K562 (cell line): ENCODE measurements at regions not wholly inside any gene's neighbourhood (a gene's known extent, or its start where the extent isn't known, plus 50 kb on each side); places are given as distances from the start of the nearest gene placed in this dataset.

ENCODE experiments used
- ATAC-seq: fragments of 200-7000 bp; cut with Tn5 transposase; 3 replicates; pipeline ENCODE4 v1.9.1; 2020; ENCODE audit warnings: moderate library complexity
- BruUV-seq: library from RNA; stranded (reverse); fragments of 400-500 nt; replicated peaks from 2 replicates; lab custom pipeline; 2021; lab: Mats Ljungman, UMichigan
- CTCF ChIA-PET: fragments of 300-600 bp; formaldehyde crosslinking; extraction: SDS; loops from one replicate; lab custom pipeline; 2021; ENCODE audit warnings: low intra/inter-chr PET ratio; lab: Yijun Ruan, JAX
- POLR2A ChIA-PET: fragments of 300-600, 350-650 bp; sonication (Branson Sonifier 250); formaldehyde crosslinking; extraction: SDS; loops from one replicate; lab custom pipeline; 2021; ENCODE audit warnings: antibody characterized with exemption, inconsistent platforms; lab: Yijun Ruan, JAX
- DNase-seq, 4 experiments: peaks; one replicate each; pipeline versions ENCODE4 v3.0.0 to v3.0.0-alpha.2; 2011 to 2018; ENCODE audit warnings: low spot score in 3 of 4, mixed read lengths in 3 of 4; ENCODE audit errors: extremely low read depth in 1 of 4
- FAIRE-seq: peaks from 2 replicates; lab custom pipeline; 2011; peaks lifted over from hg19 to GRCh38; lab: Jason Lieb, UNC
- H2AFZ ChIP-seq: 2 replicates; pipeline ENCODE4 v1.6.0; 2011; ENCODE audit warnings: low read depth, low read length, control low read depth, inconsistent platforms
- H3K27ac ChIP-seq: fragments of 200-600 bp; 3 replicates; pipeline ENCODE4 v1.8.0; 2011; ENCODE audit warnings: low read depth, mild to moderate bottlenecking, control low read depth, inconsistent platforms, low read length, moderate library complexity, mixed read lengths; ENCODE audit errors: extremely low read depth
- H3K27me3 ChIP-seq, 2 experiments: fragments of 300-600 bp in 1 of 2; 2 replicates in 1 of 2; 3 replicates in 1 of 2; pipeline versions ENCODE4 v1.6.0 to v1.8.0; 2011; ENCODE audit warnings: inconsistent platforms in 2 of 2, low read length in 2 of 2, mild to moderate bottlenecking in 1 of 2, mixed read lengths in 1 of 2, moderate library complexity in 1 of 2; ENCODE audit not compliant: control insufficient read depth in 2 of 2, insufficient read depth in 2 of 2
- H3K36me3 ChIP-seq: fragments of 300-600 bp; 3 replicates; pipeline ENCODE4 v1.8.0; 2011; ENCODE audit warnings: mild to moderate bottlenecking, low read length, inconsistent platforms; ENCODE audit not compliant: control insufficient read depth, insufficient read depth
- H3K4me1 ChIP-seq, 2 experiments: fragments of 200-600 bp in 1 of 2; replicated peaks in 1 of 2; 2 replicates in 1 of 2; 3 replicates in 1 of 2; pipeline versions ENCODE4 v1.5.1 to v1.8.0; 2011; ENCODE audit warnings: inconsistent platforms in 2 of 2, low read length in 2 of 2, mild to moderate bottlenecking in 1 of 2, mixed read lengths in 1 of 2, moderate library complexity in 1 of 2; ENCODE audit not compliant: control insufficient read depth in 2 of 2, insufficient read depth in 2 of 2
- H3K4me2 ChIP-seq: 2 replicates; pipeline ENCODE4 v1.6.1; 2011; ENCODE audit warnings: low read length, control low read depth, inconsistent platforms, mixed read lengths; ENCODE audit not compliant: insufficient read depth
- H3K4me3 ChIP-seq: fragments of 200-600 bp; sonication (generic), shearing (Covaris generic); 2 replicates; pipeline ENCODE4 v1.5.1; 2016; ENCODE audit warnings: control low read depth, inconsistent platforms
- H3K79me2 ChIP-seq: fragments of 200-600 bp; 3 replicates; pipeline ENCODE4 v1.8.0; 2011; ENCODE audit warnings: low read length, inconsistent platforms; ENCODE audit not compliant: control insufficient read depth, insufficient read depth
- H3K9ac ChIP-seq, 2 experiments: 2 replicates each; pipeline versions ENCODE4 v1.6.0 to v1.6.1; 2011; ENCODE audit warnings: low read depth in 2 of 2, low read length in 2 of 2, control low read depth in 1 of 2, inconsistent platforms in 1 of 2, mild to moderate bottlenecking in 1 of 2, mixed read lengths in 1 of 2; ENCODE audit not compliant: insufficient read depth in 1 of 2
- H3K9me1 ChIP-seq: one replicate; pipeline ENCODE4 v1.6.0; 2011; ENCODE audit warnings: inconsistent platforms, mild to moderate bottlenecking, low read length, moderate library complexity; ENCODE audit not compliant: control insufficient read depth, insufficient read depth
- H3K9me3 ChIP-seq: replicated peaks from 2 replicates; pipeline ENCODE4 v1.5.1; 2011; ENCODE audit warnings: low read depth, low read length, inconsistent platforms; ENCODE audit not compliant: control insufficient read depth, insufficient read depth
- H4K20me1 ChIP-seq: replicated peaks from 2 replicates; pipeline ENCODE4 v1.6.1; 2011; ENCODE audit warnings: low read length, inconsistent platforms, mixed read lengths; ENCODE audit not compliant: control insufficient read depth, insufficient read depth
- ATF3 ChIP-seq, 2 experiments: fragments of 450-650 bp in 1 of 2; sonication (generic) in 1 of 2; formaldehyde crosslinking in 1 of 2; IDR thresholded peaks in 1 of 2; conservative IDR thresholded peaks in 1 of 2; 2 replicates each; pipeline versions ENCODE4 v1.6.1 to v1.8.1; 2016 to 2023; ENCODE audit warnings: mild to moderate bottlenecking in 2 of 2, moderate library complexity in 2 of 2, inconsistent platforms in 1 of 2, missing genetic modification reagents in 1 of 2
- FOSL1 ChIP-seq: fragments of 200-800 bp; sonication (Bioruptor generic); conservative IDR thresholded peaks from 2 replicates; pipeline ENCODE4 v1.6.1; 2016; ENCODE audit warnings: missing genetic modification characterization, missing compliant biosample characterization
- LCOR ChIP-seq: sonication (generic); formaldehyde crosslinking; IDR thresholded peaks from 2 replicates; pipeline ENCODE4 v1.8.0; 2022; ENCODE audit warnings: mild to moderate bottlenecking, missing genetic modification reagents
- WGBS: fragments of 100-300 bp; shearing (Covaris generic); methylation state at CpG from one replicate; pipeline ENCODE4 v1.1.6; 2016; ENCODE audit warnings: low coverage, mixed read lengths; ENCODE audit not compliant: insufficient coverage; ENCODE audit errors: missing lambda C conversion rate; 5-methylcytosine and 5-hydroxymethylcytosine counted together
- in situ Hi-C: fragments of 300-500 bp; cut with MboI; formaldehyde crosslinking; loops from 4 replicates; pipeline ENCODE4 v1.15.0; 2018; ENCODE audit warnings: inconsistent platforms, mixed read lengths
- intact Hi-C: fragments of 100-400 bp; cut with micrococcal nuclease; formaldehyde crosslinking; loops from 2 replicates; pipeline ENCODE4 v1.14.2; 2022
- TF ChIP-seq, protein P1 (sequence below): fragments of 450-650 bp; IDR thresholded peaks from 2 replicates; pipeline ENCODE4 v1.6.1; 2014; ENCODE audit warnings: low read depth, mild to moderate bottlenecking, moderate library complexity, borderline replicate concordance

DNA sequence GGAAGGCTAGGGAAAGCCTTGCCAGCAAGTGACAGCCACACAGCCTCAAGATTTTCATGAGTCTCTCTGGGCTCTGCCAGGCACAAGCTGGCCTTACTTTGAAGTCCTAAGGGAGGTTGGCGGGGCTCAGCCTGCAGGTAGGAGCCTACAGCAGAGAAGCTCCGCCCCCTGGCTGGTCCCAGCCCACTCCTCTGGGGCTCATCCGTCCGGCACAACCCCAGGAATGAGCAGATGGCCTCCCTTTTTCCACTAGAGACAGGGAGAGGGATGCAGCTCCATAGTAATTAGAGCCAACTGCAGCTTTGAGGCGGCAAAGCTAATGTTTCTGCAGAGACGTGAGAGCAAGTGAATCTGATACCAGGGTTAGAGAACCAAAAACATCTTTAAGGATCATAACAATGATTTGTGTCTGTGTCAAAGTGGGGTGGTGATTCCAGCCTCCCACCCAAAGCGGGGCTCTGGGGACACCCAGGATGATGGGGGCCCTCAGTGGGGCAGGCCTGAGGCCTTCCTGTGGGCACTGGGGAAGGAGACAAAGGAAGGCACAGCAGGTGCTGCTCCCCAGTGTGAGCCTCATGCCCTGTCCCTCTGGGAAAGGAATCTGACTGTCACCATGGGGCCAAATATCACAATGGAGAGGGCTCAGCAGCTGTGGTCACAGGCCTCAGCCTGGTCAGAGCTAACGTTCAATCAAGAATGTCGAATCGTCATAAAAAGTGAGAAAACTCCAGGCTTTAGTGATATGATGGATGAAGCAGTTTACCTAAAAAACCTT, 61.5 kb downstream of the RBFOX3 start (continued):
- no peak for TF ChIP-seq ATF3 (IDR thresholded peaks at IDR 0.05)
- TF ChIP-seq ATF3 (CRISPR knock-in tag; conservative IDR thresholded peaks at IDR 0.05) = no peak

DNA sequence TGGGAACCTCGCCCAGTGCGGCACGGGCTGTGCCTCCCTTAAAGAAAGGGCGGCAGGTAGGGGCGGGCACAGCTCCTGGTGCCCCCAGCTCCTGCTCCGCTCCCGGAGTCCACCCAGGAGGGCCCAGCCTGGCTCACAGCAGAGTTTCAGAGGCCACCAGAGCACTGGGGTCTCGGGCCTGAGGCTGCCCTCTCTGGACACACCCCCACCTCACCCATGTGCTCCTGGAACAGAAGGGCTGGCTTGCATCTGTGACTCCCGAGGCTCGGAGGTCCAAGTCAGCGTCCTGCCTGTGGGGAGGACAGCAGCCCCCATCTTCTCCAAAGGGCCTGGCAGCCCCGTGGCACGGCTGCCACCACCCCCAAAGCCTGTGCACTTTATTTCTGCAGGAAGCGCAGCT, 62.7 kb downstream of the RBFOX3 start:
- H2AFZ ChIP-seq = no peak overlapping the region
- no peaks in the 10 kb centered on the region for H3K4me1 ChIP-seq
- 1% methylated on average over 14 of the region's 14 CpGs for WGBS
- DNase-seq (no peak), ATAC-seq (no peak), FAIRE-seq (no peak)
- BruUV-seq = no TSS peak
- no peak for TF ChIP-seq FOSL1
- TF ChIP-seq, protein P1, sequence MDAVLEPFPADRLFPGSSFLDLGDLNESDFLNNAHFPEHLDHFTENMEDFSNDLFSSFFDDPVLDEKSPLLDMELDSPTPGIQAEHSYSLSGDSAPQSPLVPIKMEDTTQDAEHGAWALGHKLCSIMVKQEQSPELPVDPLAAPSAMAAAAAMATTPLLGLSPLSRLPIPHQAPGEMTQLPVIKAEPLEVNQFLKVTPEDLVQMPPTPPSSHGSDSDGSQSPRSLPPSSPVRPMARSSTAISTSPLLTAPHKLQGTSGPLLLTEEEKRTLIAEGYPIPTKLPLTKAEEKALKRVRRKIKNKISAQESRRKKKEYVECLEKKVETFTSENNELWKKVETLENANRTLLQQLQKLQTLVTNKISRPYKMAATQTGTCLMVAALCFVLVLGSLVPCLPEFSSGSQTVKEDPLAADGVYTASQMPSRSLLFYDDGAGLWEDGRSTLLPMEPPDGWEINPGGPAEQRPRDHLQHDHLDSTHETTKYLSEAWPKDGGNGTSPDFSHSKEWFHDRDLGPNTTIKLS = no peak
- no peak for TF ChIP-seq LCOR (CRISPR knock-in tag)
- no peaks in the 10 kb centered on the region for H3K36me3 ChIP-seq
- ChIA-PET CTCF (no interaction called here), POLR2A (no interaction called here)
- peaks cover 21 to 55% of the 10 kb centered on the region in 2 experiments; a peak in 4 of 5 replicates for H3K27me3 ChIP-seq
- 0 out of 2 replicates have a peak, but pooled peaks cover 7% of the 10 kb centered on the region for H4K20me1 ChIP-seq
- H3K9ac ChIP-seq = no peak overlapping the region
- no peaks in the 10 kb centered on the region for H3K9me3 ChIP-seq
- peaks cover 3% of the 10 kb centered on the region for H3K9me1 ChIP-seq
- H3K79me2 ChIP-seq = no peaks in the 10 kb centered on the region
- no peak overlapping the region for H3K27ac ChIP-seq
- intact Hi-C loops = no loop called here
- H3K4me3 ChIP-seq = no peak overlapping the region
- in situ Hi-C loops = no loop called here
- no peak overlapping the region for H3K4me2 ChIP-seq
